HL-60 (cell line): ENCODE measurements at regions not wholly inside any gene's neighbourhood (a gene's known extent, or its start where the extent isn't known, plus 50 kb on each side); places are given as distances from the start of the nearest gene placed in this dataset.

ENCODE experiments used
- DNase-seq, 2 experiments: peaks; one replicate each; pipeline ENCODE4 v3.0.0-alpha.2; 2010 to 2020; ENCODE audit warnings: low read depth in 1 of 2, low spot score in 1 of 2
- H3K27ac ChIP-seq: fragments of 250-450 bp; sonication (Bioruptor Pico); replicated peaks from 2 replicates; pipeline ENCODE4 v1.5.1; 2020; ENCODE audit warnings: mild to moderate bottlenecking, moderate library complexity
- H3K27me3 ChIP-seq: fragments of 250-450 bp; sonication (Bioruptor Pico); 2 replicates; pipeline ENCODE4 v1.5.1; 2021; ENCODE audit warnings: mild to moderate bottlenecking, moderate library complexity; ENCODE audit not compliant: insufficient read depth, poor library complexity, severe bottlenecking
- H3K4me3 ChIP-seq: replicated peaks from 2 replicates; pipeline ENCODE4 v1.5.1; 2011; ENCODE audit warnings: mild to moderate bottlenecking, control low read depth, low read length; ENCODE audit not compliant: insufficient read depth
- GABPA ChIP-seq: IDR thresholded peaks from 2 replicates; pipeline ENCODE4 v1.6.1; 2012; ENCODE audit warnings: low read depth
- POLR2AphosphoS5 ChIP-seq: IDR thresholded peaks from 2 replicates; pipeline ENCODE4 v1.6.1; 2012; ENCODE audit warnings: low read depth
- SPI1 ChIP-seq: IDR thresholded peaks from 2 replicates; pipeline ENCODE4 v1.6.1; 2012; ENCODE audit warnings: low read depth, mild to moderate bottlenecking, borderline replicate concordance
- TF ChIP-seq, protein P1 (sequence below): IDR thresholded peaks from 2 replicates; pipeline ENCODE4 v1.6.1; 2012; ENCODE audit warnings: low read depth; ENCODE audit not compliant: insufficient replicate concordance
- TF ChIP-seq, protein P2 (sequence below): IDR thresholded peaks from one replicate; pipeline ENCODE4 v1.5.1; 2011; ENCODE audit warnings: low read length, control low read depth, inconsistent platforms; ENCODE audit not compliant: insufficient read depth

DNA sequence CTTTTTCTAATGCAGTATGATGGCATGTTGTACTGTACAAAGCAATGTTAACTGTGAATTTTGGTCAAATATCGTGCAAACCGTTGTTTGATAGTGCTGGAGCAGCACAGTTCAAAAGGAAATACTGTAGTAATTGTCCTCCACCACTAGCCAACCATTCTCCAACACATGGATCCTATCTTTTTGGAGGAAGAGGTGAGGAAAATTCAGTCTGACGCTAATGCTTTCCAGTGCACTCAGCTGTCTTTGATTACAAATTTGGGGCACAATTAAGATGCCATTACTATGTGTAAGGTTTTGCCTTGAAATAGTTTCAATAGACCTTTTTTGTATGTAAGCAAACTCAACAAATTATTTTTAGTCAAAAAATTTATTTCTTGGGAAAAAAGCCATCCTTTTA lies 240.5 kb upstream of the CCDC179 start:
- no peak for TF ChIP-seq POLR2AphosphoS5
- TF ChIP-seq, protein P1, sequence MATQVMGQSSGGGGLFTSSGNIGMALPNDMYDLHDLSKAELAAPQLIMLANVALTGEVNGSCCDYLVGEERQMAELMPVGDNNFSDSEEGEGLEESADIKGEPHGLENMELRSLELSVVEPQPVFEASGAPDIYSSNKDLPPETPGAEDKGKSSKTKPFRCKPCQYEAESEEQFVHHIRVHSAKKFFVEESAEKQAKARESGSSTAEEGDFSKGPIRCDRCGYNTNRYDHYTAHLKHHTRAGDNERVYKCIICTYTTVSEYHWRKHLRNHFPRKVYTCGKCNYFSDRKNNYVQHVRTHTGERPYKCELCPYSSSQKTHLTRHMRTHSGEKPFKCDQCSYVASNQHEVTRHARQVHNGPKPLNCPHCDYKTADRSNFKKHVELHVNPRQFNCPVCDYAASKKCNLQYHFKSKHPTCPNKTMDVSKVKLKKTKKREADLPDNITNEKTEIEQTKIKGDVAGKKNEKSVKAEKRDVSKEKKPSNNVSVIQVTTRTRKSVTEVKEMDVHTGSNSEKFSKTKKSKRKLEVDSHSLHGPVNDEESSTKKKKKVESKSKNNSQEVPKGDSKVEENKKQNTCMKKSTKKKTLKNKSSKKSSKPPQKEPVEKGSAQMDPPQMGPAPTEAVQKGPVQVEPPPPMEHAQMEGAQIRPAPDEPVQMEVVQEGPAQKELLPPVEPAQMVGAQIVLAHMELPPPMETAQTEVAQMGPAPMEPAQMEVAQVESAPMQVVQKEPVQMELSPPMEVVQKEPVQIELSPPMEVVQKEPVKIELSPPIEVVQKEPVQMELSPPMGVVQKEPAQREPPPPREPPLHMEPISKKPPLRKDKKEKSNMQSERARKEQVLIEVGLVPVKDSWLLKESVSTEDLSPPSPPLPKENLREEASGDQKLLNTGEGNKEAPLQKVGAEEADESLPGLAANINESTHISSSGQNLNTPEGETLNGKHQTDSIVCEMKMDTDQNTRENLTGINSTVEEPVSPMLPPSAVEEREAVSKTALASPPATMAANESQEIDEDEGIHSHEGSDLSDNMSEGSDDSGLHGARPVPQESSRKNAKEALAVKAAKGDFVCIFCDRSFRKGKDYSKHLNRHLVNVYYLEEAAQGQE = no peak
- no peak for TF ChIP-seq SPI1

DNA sequence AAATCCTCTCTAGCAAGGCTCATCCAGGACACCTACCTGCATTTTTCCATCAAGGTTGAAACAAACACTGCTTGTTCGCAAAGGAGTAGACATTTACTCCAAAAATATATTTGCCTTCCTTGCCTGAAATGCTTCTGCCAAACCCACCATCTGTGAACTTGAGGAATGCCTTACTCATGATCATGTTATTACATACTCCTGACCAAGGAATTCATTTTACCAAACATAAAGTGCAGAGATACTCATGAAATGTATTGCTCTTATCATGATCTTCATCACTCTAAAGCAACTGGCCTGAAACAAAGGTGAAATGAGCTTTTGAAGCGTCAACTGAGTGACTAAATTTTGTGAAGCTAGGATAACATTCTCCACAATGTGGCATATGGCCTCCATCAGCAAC lies 243.1 kb upstream of the CCDC179 start:
- Histone ChIP-seq H3K27me3 (no peaks in the 10 kb centered on the region), H3K27ac (no peak overlapping the region), H3K4me3 (no peak overlapping the region)
- DNase-seq = no peak
- no peak for TF ChIP-seq POLR2AphosphoS5
- no peak for TF ChIP-seq SPI1
- TF ChIP-seq, protein P1 = no peak

More for the DNA sequence above, 240.5 kb upstream of the CCDC179 start:
- Histone ChIP-seq H3K27ac (no peak overlapping the region), H3K27me3 (no peaks in the 10 kb centered on the region), H3K4me3 (no peak overlapping the region)
- DNase-seq = no peak

DNA sequence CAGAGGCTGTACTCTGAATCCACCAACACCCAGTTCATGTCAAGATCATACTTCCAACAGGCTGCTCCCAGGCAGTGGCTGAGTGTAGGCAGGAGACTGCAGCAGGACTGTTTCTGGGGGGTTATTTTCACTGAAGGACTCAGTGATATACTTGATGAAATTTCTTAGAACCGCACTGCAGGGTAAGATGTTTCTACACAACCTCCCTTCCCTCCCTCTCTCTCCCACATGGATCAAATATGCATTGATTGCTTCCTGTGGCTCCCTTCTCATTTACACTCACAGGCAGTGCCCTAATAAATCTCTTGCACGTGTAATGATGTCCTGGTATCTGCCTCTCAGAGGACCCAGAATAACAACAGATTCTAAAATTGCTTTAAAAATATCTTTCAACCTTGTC lies 251.3 kb upstream of the CCDC179 start:
- no peak for TF ChIP-seq SPI1
- TF ChIP-seq, protein P2, sequence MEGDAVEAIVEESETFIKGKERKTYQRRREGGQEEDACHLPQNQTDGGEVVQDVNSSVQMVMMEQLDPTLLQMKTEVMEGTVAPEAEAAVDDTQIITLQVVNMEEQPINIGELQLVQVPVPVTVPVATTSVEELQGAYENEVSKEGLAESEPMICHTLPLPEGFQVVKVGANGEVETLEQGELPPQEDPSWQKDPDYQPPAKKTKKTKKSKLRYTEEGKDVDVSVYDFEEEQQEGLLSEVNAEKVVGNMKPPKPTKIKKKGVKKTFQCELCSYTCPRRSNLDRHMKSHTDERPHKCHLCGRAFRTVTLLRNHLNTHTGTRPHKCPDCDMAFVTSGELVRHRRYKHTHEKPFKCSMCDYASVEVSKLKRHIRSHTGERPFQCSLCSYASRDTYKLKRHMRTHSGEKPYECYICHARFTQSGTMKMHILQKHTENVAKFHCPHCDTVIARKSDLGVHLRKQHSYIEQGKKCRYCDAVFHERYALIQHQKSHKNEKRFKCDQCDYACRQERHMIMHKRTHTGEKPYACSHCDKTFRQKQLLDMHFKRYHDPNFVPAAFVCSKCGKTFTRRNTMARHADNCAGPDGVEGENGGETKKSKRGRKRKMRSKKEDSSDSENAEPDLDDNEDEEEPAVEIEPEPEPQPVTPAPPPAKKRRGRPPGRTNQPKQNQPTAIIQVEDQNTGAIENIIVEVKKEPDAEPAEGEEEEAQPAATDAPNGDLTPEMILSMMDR = no peak
- no peak for TF ChIP-seq GABPA
- no peak for DNase-seq

DNA sequence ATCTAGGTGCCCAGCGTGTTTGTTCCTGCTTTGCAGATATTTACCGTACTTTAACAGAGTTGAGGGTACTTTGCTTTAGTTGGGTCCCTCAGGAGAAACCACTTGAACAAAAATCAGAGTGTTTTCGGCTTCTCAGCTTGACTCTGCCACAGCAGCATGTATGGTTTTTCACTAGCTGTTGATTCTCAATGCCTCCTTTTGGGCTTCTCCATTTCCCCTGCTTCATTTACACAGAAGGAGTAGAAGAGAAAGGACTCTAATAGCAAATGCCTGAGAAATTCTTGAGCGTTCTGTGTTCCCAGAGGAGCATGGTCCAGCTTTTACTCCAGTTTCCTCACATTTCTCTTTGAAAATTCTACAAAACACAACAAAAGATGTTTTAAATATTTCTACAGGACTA lies 252.1 kb upstream of the CCDC179 start:
- TF ChIP-seq, protein P2 = no peak
- no peak for TF ChIP-seq GABPA
- TF ChIP-seq, protein P1 = no peak
- no peak for TF ChIP-seq POLR2AphosphoS5
- no peak for TF ChIP-seq SPI1
- H3K4me3 ChIP-seq = no peak overlapping the region
- H3K27ac ChIP-seq = no peak overlapping the region
- DNase-seq = no peak
- no peaks in the 10 kb centered on the region for H3K27me3 ChIP-seq

More for the DNA sequence above, 251.3 kb upstream of the CCDC179 start:
- Histone ChIP-seq H3K27ac (no peak overlapping the region), H3K4me3 (no peak overlapping the region), H3K27me3 (no peaks in the 10 kb centered on the region)
